Activated naive CD4-positive, alpha-beta T cell treated with anti-CD3 and anti-CD28 coated beads, Interleukin-2, amount 10 ng/mL, durations not matched to agents 7 days and 5 days (primary cell): ENCODE measurements at regions not wholly inside any gene's neighbourhood (a gene's known extent, or its start where the extent isn't known, plus 50 kb on each side); places are given as distances from the start of the nearest gene placed in this dataset.
"Not testable (repeated sequence)": the region's sequence is repeated elsewhere in the genome, so short reads cannot be mapped to it uniquely, and the experiment has no call there.

ENCODE experiments used
- CTCF ChIA-PET: fragments of 350-600 bp; sonication (Branson Sonifier 250); formaldehyde crosslinking; loops from one replicate; lab custom pipeline; 2021; ENCODE audit warnings: antibody characterized with exemption; lab: Charles Lee
- DNase-seq: peaks from one replicate; pipeline ENCODE4 v3.0.0-alpha.2; 2020
- H3K27ac Mint-ChIP-seq: one replicate; pipeline ENCODE4 v1.8.0; 2021; ENCODE audit warnings: mild to moderate bottlenecking, moderate library complexity, mixed read lengths
- H3K27me3 Mint-ChIP-seq: one replicate; pipeline ENCODE4 v1.8.0; 2021; ENCODE audit warnings: mild to moderate bottlenecking, mixed read lengths
- H3K36me3 Mint-ChIP-seq: one replicate; pipeline ENCODE4 v1.8.0; 2021; ENCODE audit warnings: mixed read lengths
- H3K4me1 Mint-ChIP-seq: one replicate; pipeline ENCODE4 v1.8.0; 2021; ENCODE audit warnings: mixed read lengths
- H3K4me3 Mint-ChIP-seq: one replicate; pipeline ENCODE4 v1.8.0; 2021; ENCODE audit warnings: mild to moderate bottlenecking, moderate library complexity, mixed read lengths
- H3K9me3 Mint-ChIP-seq: one replicate; pipeline ENCODE4 v1.8.0; 2021; ENCODE audit warnings: mixed read lengths

GRCh38 chr2:184026961-184027360 is 571.4 kb upstream of the ZNF804A start:
- Mint-ChIP-seq H3K4me1 (no peaks in the 10 kb centered on the region), H3K9me3 (peaks cover 2% of the 10 kb centered on the region), H3K4me3 (no peak overlapping the region), H3K27me3 (no peaks in the 10 kb centered on the region), H3K36me3 (no peaks in the 10 kb centered on the region), H3K27ac (no peak overlapping the region)
- CTCF ChIA-PET = no interaction called here
- DNase-seq = no peak

GRCh38 chr2:184030245-184030644 is 568.1 kb upstream of the ZNF804A start:
- H3K4me3 Mint-ChIP-seq = no peak overlapping the region
- no peaks in the 10 kb centered on the region for H3K27me3 Mint-ChIP-seq
- CTCF ChIA-PET = no interaction called here
- DNase-seq = no peak
- H3K4me1 Mint-ChIP-seq = no peaks in the 10 kb centered on the region
- no peaks in the 10 kb centered on the region for H3K36me3 Mint-ChIP-seq
- no peak overlapping the region for H3K27ac Mint-ChIP-seq
- no peaks in the 10 kb centered on the region for H3K9me3 Mint-ChIP-seq

- H3K27me3 Mint-ChIP-seq = no peaks in the 10 kb centered on the region
- no peak overlapping the region for H3K4me3 Mint-ChIP-seq
- CTCF ChIA-PET = no interaction called here
- H3K4me1 Mint-ChIP-seq = no peaks in the 10 kb centered on the region
- no peaks in the 10 kb centered on the region for H3K9me3 Mint-ChIP-seq
- no peaks in the 10 kb centered on the region for H3K36me3 Mint-ChIP-seq
- DNase-seq = no peak
- H3K27ac Mint-ChIP-seq = no peak overlapping the region
Measured at GRCh38 chr2:184030989-184031388, 567.3 kb upstream of the ZNF804A start.

- Mint-ChIP-seq H3K36me3 (no peaks in the 10 kb centered on the region), H3K4me3 (no peak overlapping the region), H3K27ac (no peak overlapping the region), H3K4me1 (no peaks in the 10 kb centered on the region), H3K9me3 (no peaks in the 10 kb centered on the region), H3K27me3 (no peaks in the 10 kb centered on the region)
- CTCF ChIA-PET = no interaction called here
- no peak for DNase-seq
Measured at GRCh38 chr2:184031402-184032147, 566.8 kb upstream of the ZNF804A start.

GRCh38 chr2:184032983-184033382 is 565.3 kb upstream of the ZNF804A start:
- H3K9me3 Mint-ChIP-seq = no peaks in the 10 kb centered on the region
- CTCF ChIA-PET = no interaction called here
- no peak overlapping the region for H3K27ac Mint-ChIP-seq
- H3K4me1 Mint-ChIP-seq = no peaks in the 10 kb centered on the region
- H3K4me3 Mint-ChIP-seq = no peak overlapping the region
- no peaks in the 10 kb centered on the region for H3K27me3 Mint-ChIP-seq
- no peak for DNase-seq
- H3K36me3 Mint-ChIP-seq = no peaks in the 10 kb centered on the region

- Mint-ChIP-seq H3K27ac (no peak overlapping the region), H3K36me3 (no peaks in the 10 kb centered on the region), H3K9me3 (no peaks in the 10 kb centered on the region), H3K4me3 (no peak overlapping the region), H3K27me3 (no peaks in the 10 kb centered on the region), H3K4me1 (no peaks in the 10 kb centered on the region)
- no peak for DNase-seq
- CTCF ChIA-PET = no interaction called here
Measured at GRCh38 chr2:184037273-184037672, 561.1 kb upstream of the ZNF804A start.

- Mint-ChIP-seq H3K27me3 (no peaks in the 10 kb centered on the region), H3K9me3 (no peaks in the 10 kb centered on the region), H3K4me3 (no peak overlapping the region), H3K4me1 (no peaks in the 10 kb centered on the region), H3K27ac (no peak overlapping the region), H3K36me3 (no peaks in the 10 kb centered on the region)
- DNase-seq = no peak
- CTCF ChIA-PET = no interaction called here
Measured at GRCh38 chr2:184039493-184039892, 558.8 kb upstream of the ZNF804A start.

- Mint-ChIP-seq H3K4me3 (no peak overlapping the region), H3K27me3 (no peaks in the 10 kb centered on the region), H3K9me3 (no peaks in the 10 kb centered on the region), H3K27ac (no peak overlapping the region), H3K36me3 (no peaks in the 10 kb centered on the region), H3K4me1 (no peaks in the 10 kb centered on the region)
- no peak for DNase-seq
- CTCF ChIA-PET = no interaction called here
Measured at GRCh38 chr2:184040230-184040629, 558.1 kb upstream of the ZNF804A start.

- Mint-ChIP-seq H3K4me1 (no peaks in the 10 kb centered on the region), H3K9me3 (no peaks in the 10 kb centered on the region), H3K36me3 (no peaks in the 10 kb centered on the region), H3K27ac (no peak overlapping the region), H3K27me3 (no peaks in the 10 kb centered on the region), H3K4me3 (no peak overlapping the region)
- DNase-seq = no peak
- CTCF ChIA-PET = no interaction called here
Measured at GRCh38 chr2:184041077-184041476, 557.3 kb upstream of the ZNF804A start.

- Mint-ChIP-seq H3K27ac (no peak overlapping the region), H3K36me3 (no peaks in the 10 kb centered on the region), H3K4me3 (no peak overlapping the region), H3K27me3 (no peaks in the 10 kb centered on the region), H3K9me3 (no peaks in the 10 kb centered on the region), H3K4me1 (no peaks in the 10 kb centered on the region)
- CTCF ChIA-PET = no interaction called here
- no peak for DNase-seq
Measured at GRCh38 chr2:184041777-184042176, 556.6 kb upstream of the ZNF804A start.

- Mint-ChIP-seq H3K4me3 (no peak overlapping the region), H3K9me3 (no peaks in the 10 kb centered on the region), H3K36me3 (no peaks in the 10 kb centered on the region), H3K4me1 (no peaks in the 10 kb centered on the region), H3K27ac (no peak overlapping the region), H3K27me3 (no peaks in the 10 kb centered on the region)
- CTCF ChIA-PET = no interaction called here
- DNase-seq = no peak
Measured at GRCh38 chr2:184047536-184047935, 550.8 kb upstream of the ZNF804A start.

- Mint-ChIP-seq H3K36me3 (no peaks in the 10 kb centered on the region), H3K27me3 (no peaks in the 10 kb centered on the region), H3K4me3 (no peak overlapping the region), H3K27ac (no peak overlapping the region), H3K9me3 (peaks cover 3% of the 10 kb centered on the region), H3K4me1 (no peaks in the 10 kb centered on the region)
- CTCF ChIA-PET = no interaction called here
- DNase-seq = no peak
Measured at GRCh38 chr2:184049566-184049965, 548.8 kb upstream of the ZNF804A start.

- DNase-seq = no peak
- Mint-ChIP-seq H3K27ac (no peak overlapping the region), H3K4me1 (no peaks in the 10 kb centered on the region), H3K9me3 (peaks cover 3% of the 10 kb centered on the region), H3K4me3 (no peak overlapping the region), H3K27me3 (no peaks in the 10 kb centered on the region), H3K36me3 (no peaks in the 10 kb centered on the region)
- CTCF ChIA-PET = no interaction called here
Measured at GRCh38 chr2:184053326-184053725, 545.0 kb upstream of the ZNF804A start.

- H3K36me3 Mint-ChIP-seq, DNase-seq, CTCF ChIA-PET, H3K4me3 Mint-ChIP-seq, H3K4me1 Mint-ChIP-seq, H3K27ac Mint-ChIP-seq, H3K9me3 Mint-ChIP-seq, H3K27me3 Mint-ChIP-seq: not testable (repeated sequence)
Measured at GRCh38 chr2:184054419-184054818, 543.9 kb upstream of the ZNF804A start.

- DNase-seq = no peak
- H3K4me1 Mint-ChIP-seq = no peaks in the 10 kb centered on the region
- H3K27ac Mint-ChIP-seq = no peak overlapping the region
- H3K4me3 Mint-ChIP-seq = no peak overlapping the region
- peaks cover 9% of the 10 kb centered on the region for H3K9me3 Mint-ChIP-seq
- CTCF ChIA-PET = no interaction called here
- no peaks in the 10 kb centered on the region for H3K36me3 Mint-ChIP-seq
- no peaks in the 10 kb centered on the region for H3K27me3 Mint-ChIP-seq
Measured at GRCh38 chr2:184057910-184058309, 540.4 kb upstream of the ZNF804A start.
